Retinal pigment epithelial cell (primary cell): ENCODE measurements at regions not wholly inside any gene's neighbourhood (a gene's known extent, or its start where the extent isn't known, plus 50 kb on each side); places are given as distances from the start of the nearest gene placed in this dataset.
A peak's percentile ranks its signal among the peaks of the same experiment; 100 is the strongest.

Source experiments
- DNase-seq: peaks from one replicate; pipeline ENCODE4 v3.0.0-alpha.2; 2010; ENCODE audit warnings: low read depth
- H3K4me3 ChIP-seq: 2 replicates; pipeline ENCODE4 v1.5.1; 2011; ENCODE audit warnings: mild to moderate bottlenecking, low read length, control low read depth, moderate library complexity
- TF ChIP-seq, protein P1 (sequence below): conservative IDR thresholded peaks from 2 replicates; pipeline ENCODE4 v1.5.1; 2011; ENCODE audit warnings: low read depth, low read length, control low read depth, inconsistent platforms

DNA sequence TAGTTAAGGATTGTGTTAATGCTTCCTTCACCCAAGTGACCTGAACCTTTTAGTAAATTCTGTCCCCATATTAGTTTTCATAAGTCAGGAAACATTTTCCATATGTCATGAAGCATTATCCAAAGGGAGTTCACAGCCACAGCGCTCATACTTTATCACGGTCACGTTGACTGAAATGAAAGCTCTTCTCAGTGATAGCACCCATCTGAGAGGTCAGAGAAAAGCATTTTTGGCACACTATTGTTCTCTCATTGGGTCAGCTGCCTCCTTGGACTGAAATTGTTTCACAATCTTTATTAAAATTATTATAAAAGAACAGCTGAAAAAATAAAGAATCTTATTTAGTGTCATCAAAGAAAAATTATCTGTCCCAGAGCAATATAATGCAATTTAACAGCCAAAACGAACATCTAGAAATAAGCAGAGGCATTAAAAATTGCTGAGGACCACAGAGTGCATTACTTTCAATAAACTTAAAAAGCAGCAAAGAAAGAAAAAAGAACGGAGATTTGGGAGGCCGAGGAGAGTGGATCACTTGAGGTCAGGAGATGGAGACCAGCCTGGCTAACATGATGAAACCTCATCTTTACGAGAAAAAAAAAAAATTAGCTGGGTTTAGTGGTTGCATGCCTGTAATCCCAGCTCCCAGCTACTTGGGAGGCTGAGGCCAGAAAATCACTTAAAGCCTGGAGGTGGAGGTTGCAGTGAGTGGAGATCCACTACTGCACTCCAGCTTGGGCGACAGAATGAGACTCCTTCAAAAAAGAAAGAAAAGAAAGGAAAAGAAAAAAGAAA is 680.8 kb upstream of the FAM241A start:
- H3K4me3 ChIP-seq = no peak overlapping the region
- TF ChIP-seq, protein P1, sequence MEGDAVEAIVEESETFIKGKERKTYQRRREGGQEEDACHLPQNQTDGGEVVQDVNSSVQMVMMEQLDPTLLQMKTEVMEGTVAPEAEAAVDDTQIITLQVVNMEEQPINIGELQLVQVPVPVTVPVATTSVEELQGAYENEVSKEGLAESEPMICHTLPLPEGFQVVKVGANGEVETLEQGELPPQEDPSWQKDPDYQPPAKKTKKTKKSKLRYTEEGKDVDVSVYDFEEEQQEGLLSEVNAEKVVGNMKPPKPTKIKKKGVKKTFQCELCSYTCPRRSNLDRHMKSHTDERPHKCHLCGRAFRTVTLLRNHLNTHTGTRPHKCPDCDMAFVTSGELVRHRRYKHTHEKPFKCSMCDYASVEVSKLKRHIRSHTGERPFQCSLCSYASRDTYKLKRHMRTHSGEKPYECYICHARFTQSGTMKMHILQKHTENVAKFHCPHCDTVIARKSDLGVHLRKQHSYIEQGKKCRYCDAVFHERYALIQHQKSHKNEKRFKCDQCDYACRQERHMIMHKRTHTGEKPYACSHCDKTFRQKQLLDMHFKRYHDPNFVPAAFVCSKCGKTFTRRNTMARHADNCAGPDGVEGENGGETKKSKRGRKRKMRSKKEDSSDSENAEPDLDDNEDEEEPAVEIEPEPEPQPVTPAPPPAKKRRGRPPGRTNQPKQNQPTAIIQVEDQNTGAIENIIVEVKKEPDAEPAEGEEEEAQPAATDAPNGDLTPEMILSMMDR = no peak
- no peak for DNase-seq

DNA sequence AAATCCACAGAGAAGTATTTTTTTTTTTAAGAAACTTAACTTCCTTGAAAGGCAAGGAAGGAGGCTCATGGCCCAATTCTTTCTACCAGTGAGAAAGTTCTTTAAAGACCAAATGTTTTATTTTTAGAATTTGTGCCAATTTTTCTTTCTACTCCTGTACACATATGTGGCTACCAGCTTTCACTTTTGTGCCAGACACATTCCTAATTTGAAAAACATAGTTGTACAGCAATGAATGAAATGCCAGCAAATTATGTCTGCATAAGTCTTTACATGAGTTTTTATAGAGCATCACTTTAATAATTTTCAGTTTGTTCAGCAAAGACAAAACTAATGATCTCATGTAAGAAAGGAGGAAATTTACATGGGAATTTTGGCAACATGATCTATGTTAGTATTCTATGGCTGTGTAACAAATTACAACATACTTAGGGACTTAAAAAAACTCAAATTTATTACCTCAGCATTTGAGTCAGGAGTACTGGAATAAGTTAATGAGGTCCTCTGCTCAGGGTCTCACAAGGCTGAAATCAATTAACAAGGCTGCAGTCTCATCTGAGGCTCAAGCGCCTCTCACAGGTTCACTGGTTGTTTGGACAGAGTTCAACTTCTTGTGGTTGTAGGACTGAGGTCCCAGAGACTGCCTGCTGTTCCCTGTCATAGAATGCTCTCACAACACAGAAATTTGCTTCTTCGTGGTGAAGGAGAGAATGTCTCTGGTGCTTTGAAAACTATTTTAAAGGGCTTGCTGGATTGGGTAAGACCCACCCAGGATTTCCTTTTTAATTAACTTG is 678.2 kb upstream of the FAM241A start:
- no peak overlapping the region for H3K4me3 ChIP-seq
- no peak for DNase-seq
- TF ChIP-seq, protein P1 = no peak

DNA sequence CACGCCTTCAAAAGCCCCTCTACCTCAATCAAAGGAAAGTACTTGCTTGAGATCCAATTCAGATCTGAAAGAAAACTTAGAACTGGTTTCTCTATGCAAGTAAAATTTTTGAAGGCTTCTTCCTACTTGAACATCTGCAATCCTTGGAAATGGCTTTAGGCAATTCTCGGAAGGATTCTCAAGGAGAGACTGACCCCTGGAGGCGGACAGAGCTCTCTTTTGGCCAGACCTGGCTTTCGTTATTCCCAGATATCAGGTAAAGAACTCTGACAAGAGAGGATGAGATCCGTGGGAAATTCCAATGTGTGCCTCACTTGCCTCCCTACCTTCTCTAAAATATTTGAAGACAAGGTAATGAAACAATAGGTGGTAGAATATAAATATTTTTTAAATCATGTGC is 670.3 kb upstream of the FAM241A start:
- DNase-seq = peak; percentile 5
- no peak overlapping the region for H3K4me3 ChIP-seq
- TF ChIP-seq, protein P1 = peak; percentile 84

DNA sequence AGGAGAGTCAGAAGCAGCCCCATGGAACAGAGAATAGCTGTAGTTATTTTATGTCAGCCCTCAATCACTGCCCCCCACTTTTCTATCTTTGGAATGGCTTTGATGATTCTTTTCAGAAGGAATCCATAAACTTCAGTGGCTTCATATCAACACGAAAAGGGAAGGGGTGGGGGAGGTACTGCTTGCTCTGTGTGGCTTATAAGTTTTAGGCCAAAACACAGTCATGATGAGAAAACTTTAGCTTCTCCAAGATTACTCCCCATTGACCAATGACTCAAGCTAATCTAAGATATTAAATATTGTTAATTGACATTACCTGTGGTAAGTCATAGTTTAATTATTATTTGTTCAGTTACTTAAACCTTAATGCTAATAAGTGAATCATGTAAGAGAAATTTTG is 669.6 kb upstream of the FAM241A start:
- DNase-seq = no peak
- no peak overlapping the region for H3K4me3 ChIP-seq

DNA sequence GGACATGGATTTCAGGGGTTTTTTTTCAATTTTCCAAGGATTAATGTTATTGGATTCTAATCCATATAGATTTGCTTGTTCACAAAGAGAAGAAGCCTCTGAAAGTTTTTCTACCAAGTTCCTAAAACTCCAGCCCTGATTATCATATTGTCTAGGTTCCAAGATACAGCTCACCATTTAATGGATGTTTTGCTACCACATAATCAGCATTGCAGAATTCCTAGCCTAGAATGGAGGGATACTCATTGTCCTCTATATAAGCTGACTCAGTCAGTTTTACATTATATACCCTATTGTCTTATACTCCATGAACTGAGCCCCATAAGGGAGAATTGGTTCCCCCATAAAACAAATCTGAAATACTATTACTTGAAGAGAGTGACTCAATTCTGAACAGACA is 664.7 kb upstream of the FAM241A start:
- TF ChIP-seq, protein P1 = no peak
- DNase-seq = no peak
- no peak overlapping the region for H3K4me3 ChIP-seq

More for the DNA sequence above, 669.6 kb upstream of the FAM241A start:
- TF ChIP-seq, protein P1 = no peak

DNA sequence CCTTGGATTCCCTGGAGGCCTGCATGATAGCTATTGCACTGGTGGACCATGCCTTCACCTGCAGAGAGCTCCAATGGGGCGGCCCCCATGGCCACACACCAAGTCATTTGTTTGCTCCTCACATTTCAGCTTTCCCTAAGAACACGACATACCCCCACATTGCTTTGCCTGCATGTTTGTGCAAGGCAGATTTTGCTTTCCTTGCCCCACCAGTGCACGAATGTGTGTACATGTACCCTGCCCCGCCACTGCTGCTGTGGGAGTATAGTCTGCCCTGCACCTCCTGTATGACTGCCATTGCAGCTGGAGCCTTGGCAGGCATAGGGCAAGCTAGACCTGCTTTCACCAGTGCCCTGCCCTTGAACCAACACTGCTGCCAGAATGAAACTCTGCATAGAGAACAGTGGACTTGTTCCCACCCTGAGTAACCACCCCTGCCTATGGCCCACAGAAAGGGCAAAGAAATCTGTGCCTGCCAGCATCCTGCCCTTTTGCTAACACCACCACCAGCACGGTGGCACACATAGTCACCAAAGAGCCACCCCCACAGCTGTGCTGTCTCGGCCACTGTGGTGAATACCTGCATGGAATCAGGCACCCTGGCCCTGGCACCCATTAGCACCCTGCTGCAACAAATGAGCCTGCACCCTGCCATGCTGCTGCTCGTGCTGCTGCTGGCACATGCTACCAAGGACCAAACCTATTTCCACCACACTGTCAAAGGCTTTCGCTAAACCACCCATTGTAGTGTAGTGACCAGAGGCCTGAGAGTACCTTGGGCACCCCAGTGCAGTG is 661.7 kb upstream of the FAM241A start:
- DNase-seq = no peak
- TF ChIP-seq, protein P1 = no peak
- no peak overlapping the region for H3K4me3 ChIP-seq
